Sigmoid colon (tissue), 4 donors: ENCODE measurements at regions not wholly inside any gene's neighbourhood (a gene's known extent, or its start where the extent isn't known, plus 50 kb on each side); places are given as distances from the start of the nearest gene placed in this dataset.

Experiments used
- EP300 ChIP-seq, 4 donors: sonication (generic); formaldehyde crosslinking; IDR thresholded peaks; one replicate each; pipeline ENCODE4 v1.6.1; 2017; ENCODE audit warnings: antibody characterized with exemption in 4 of 4
- POLR2A ChIP-seq, 2 donors: fragments of 450-650 bp; IDR thresholded peaks; one replicate each; pipeline ENCODE4 v1.6.1; 2016; ENCODE audit warnings: antibody characterized with exemption in 2 of 2, mild to moderate bottlenecking in 2 of 2, moderate library complexity in 2 of 2
- POLR2AphosphoS5 ChIP-seq, 4 donors: sonication (generic); formaldehyde crosslinking; IDR thresholded peaks; one replicate each; pipeline ENCODE4 v1.6.1; 2017; ENCODE audit warnings: antibody characterized with exemption in 4 of 4

- no peak for TF ChIP-seq POLR2A (IDR thresholded peaks at IDR 0.05)
- TF ChIP-seq POLR2AphosphoS5 (IDR thresholded peaks at IDR 0.05) = no peak
- TF ChIP-seq EP300 (IDR thresholded peaks at IDR 0.05) = no peak
Measured at GRCh38 chrX:95622200-95622599, 1062.4 kb upstream of the DIAPH2 start.
